H9 (cell line): ENCODE measurements at regions not wholly inside any gene's neighbourhood (a gene's known extent, or its start where the extent isn't known, plus 50 kb on each side); places are given as distances from the start of the nearest gene placed in this dataset.

ENCODE experiments used
- DNase-seq: peaks from one replicate; pipeline ENCODE4 v3.0.0-alpha.2; 2017
- H2AFZ ChIP-seq: one replicate; pipeline ENCODE4 v1.6.1; 2013; ENCODE audit warnings: mild to moderate bottlenecking, low read length, control low read depth, moderate library complexity
- H2AK5ac ChIP-seq: 2 replicates; pipeline ENCODE4 v1.6.1; 2013; ENCODE audit warnings: low read length, control low read depth, mixed read lengths; ENCODE audit not compliant: insufficient read length
- H2BK120ac ChIP-seq: one replicate; pipeline ENCODE4 v1.6.1; 2013; ENCODE audit warnings: low read depth, mild to moderate bottlenecking, low read length, control low read depth, inconsistent platforms; ENCODE audit not compliant: poor library complexity, severe bottlenecking
- H2BK12ac ChIP-seq: 2 replicates; pipeline ENCODE4 v1.6.1; 2013; ENCODE audit warnings: low read length, control low read depth, mixed read lengths, low read depth; ENCODE audit not compliant: insufficient read length
- H2BK15ac ChIP-seq: 2 replicates; pipeline ENCODE4 v1.6.1; 2013; ENCODE audit warnings: low read depth, low read length, control low read depth
- H2BK20ac ChIP-seq: one replicate; pipeline ENCODE4 v1.6.1; 2013; ENCODE audit warnings: low read depth, mild to moderate bottlenecking, low read length, control low read depth, inconsistent platforms; ENCODE audit not compliant: poor library complexity, severe bottlenecking
- H2BK5ac ChIP-seq: 2 replicates; pipeline ENCODE4 v1.6.1; 2013; ENCODE audit warnings: low read length, control low read depth, mixed read lengths; ENCODE audit not compliant: insufficient read length
- H3K14ac ChIP-seq: 2 replicates; pipeline ENCODE4 v1.6.1; 2013; ENCODE audit warnings: low read length, control low read depth; ENCODE audit not compliant: insufficient read depth
- H3K18ac ChIP-seq: 2 replicates; pipeline ENCODE4 v1.6.1; 2013; ENCODE audit warnings: low read depth, mild to moderate bottlenecking, mixed read lengths, low read length, control low read depth; ENCODE audit not compliant: insufficient read length
- H3K23ac ChIP-seq: 2 replicates; pipeline ENCODE4 v1.6.1; 2013; ENCODE audit warnings: low read length, control low read depth, mixed read lengths, low read depth; ENCODE audit not compliant: insufficient read length
- H3K23me2 ChIP-seq: 2 replicates; pipeline ENCODE4 v1.6.1; 2013; ENCODE audit warnings: low read depth, mild to moderate bottlenecking, mixed read lengths, low read length, control low read depth; ENCODE audit not compliant: insufficient read length, poor library complexity, severe bottlenecking
- H3K27ac ChIP-seq: 2 replicates; pipeline ENCODE4 v1.5.1; 2013; ENCODE audit warnings: low read length, control low read depth, mixed read lengths, low read depth; ENCODE audit not compliant: insufficient read length
- H3K27me3 ChIP-seq: 2 replicates; pipeline ENCODE4 v1.6.1; 2013; ENCODE audit warnings: low read length, control low read depth, inconsistent platforms; ENCODE audit not compliant: insufficient read depth
- H3K4ac ChIP-seq: 2 replicates; pipeline ENCODE4 v1.6.1; 2013; ENCODE audit warnings: low read depth, mild to moderate bottlenecking, control low read depth, inconsistent platforms, low read length, moderate library complexity
- H3K4me1 ChIP-seq: 2 replicates; pipeline ENCODE4 v1.6.1; 2013; ENCODE audit warnings: low read length, control low read depth, inconsistent platforms; ENCODE audit not compliant: insufficient read depth
- H3K4me2 ChIP-seq: 2 replicates; pipeline ENCODE4 v1.6.1; 2013; ENCODE audit warnings: low read length, control low read depth, mixed read lengths; ENCODE audit not compliant: insufficient read length, insufficient read depth
- H3K56ac ChIP-seq: 2 replicates; pipeline ENCODE4 v1.6.1; 2013; ENCODE audit warnings: low read depth, mild to moderate bottlenecking, mixed read lengths, low read length, control low read depth; ENCODE audit not compliant: insufficient read length
- H3K79me1 ChIP-seq: 2 replicates; pipeline ENCODE4 v1.6.1; 2013; ENCODE audit warnings: low read depth, mild to moderate bottlenecking, moderate library complexity, low read length, control low read depth, inconsistent platforms; ENCODE audit not compliant: insufficient read depth, poor library complexity, severe bottlenecking
- H3K79me2 ChIP-seq: 2 replicates; pipeline ENCODE4 v1.6.1; 2013; ENCODE audit warnings: low read length, control low read depth, inconsistent platforms; ENCODE audit not compliant: insufficient read depth
- H3K9ac ChIP-seq: 2 replicates; pipeline ENCODE4 v1.6.1; 2013; ENCODE audit warnings: low read length, control low read depth, mixed read lengths; ENCODE audit not compliant: insufficient read length; ENCODE audit errors: extremely low read depth
- H3K9me3 ChIP-seq: one replicate; pipeline ENCODE4 v1.6.1; 2013; ENCODE audit warnings: low read depth, low read length, inconsistent platforms; ENCODE audit not compliant: control insufficient read depth
- H3T11ph ChIP-seq: one replicate; pipeline ENCODE4 v1.6.1; 2013; ENCODE audit warnings: mild to moderate bottlenecking, low read length, control low read depth, inconsistent platforms
- H4K20me1 ChIP-seq: one replicate; pipeline ENCODE4 v1.6.1; 2013; ENCODE audit not compliant: control insufficient read depth, insufficient read length, insufficient read depth
- H4K5ac ChIP-seq: 2 replicates; pipeline ENCODE4 v1.6.1; 2013; ENCODE audit warnings: low read depth, mild to moderate bottlenecking, mixed read lengths, low read length, control low read depth; ENCODE audit not compliant: insufficient read length
- H4K8ac ChIP-seq: replicated peaks from 2 replicates; pipeline ENCODE4 v1.6.1; 2013; ENCODE audit warnings: low read length, control low read depth, mixed read lengths, low read depth; ENCODE audit not compliant: insufficient read length
- H4K91ac ChIP-seq: 2 replicates; pipeline ENCODE4 v1.6.1; 2013; ENCODE audit warnings: low read depth, mild to moderate bottlenecking, moderate library complexity, mixed read lengths, low read length, control low read depth; ENCODE audit not compliant: insufficient read length
- H3K27ac Mint-ChIP-seq, 3 experiments: 2 replicates in 2 of 3; 3 replicates in 1 of 3; pipeline ENCODE4 v1.8.0; 2020 to 2021; ENCODE audit warnings: mixed read lengths in 3 of 3, mild to moderate bottlenecking in 1 of 3, moderate library complexity in 1 of 3
- H3K27me3 Mint-ChIP-seq: 2 replicates; pipeline ENCODE4 v1.8.0; 2021; ENCODE audit warnings: low read depth, mild to moderate bottlenecking, moderate library complexity, mixed read lengths
- H3K36me3 Mint-ChIP-seq, 3 experiments: 2 replicates in 2 of 3; 3 replicates in 1 of 3; pipeline ENCODE4 v1.8.0; 2020 to 2021; ENCODE audit warnings: low read depth in 3 of 3, mixed read lengths in 3 of 3; ENCODE audit not compliant: insufficient read depth in 1 of 3
- H3K4me1 Mint-ChIP-seq, 2 experiments: 2 replicates each; pipeline ENCODE4 v1.8.0; 2020; ENCODE audit warnings: mixed read lengths in 2 of 2
- H3K4me3 Mint-ChIP-seq, 2 experiments: 2 replicates in 1 of 2; 3 replicates in 1 of 2; pipeline ENCODE4 v1.8.0; 2020 to 2021; ENCODE audit warnings: mild to moderate bottlenecking in 2 of 2, mixed read lengths in 2 of 2, moderate library complexity in 1 of 2
- H3K9me3 Mint-ChIP-seq, 2 experiments: 2 replicates in 1 of 2; 3 replicates in 1 of 2; pipeline ENCODE4 v1.8.0; 2020; ENCODE audit warnings: mild to moderate bottlenecking in 2 of 2, mixed read lengths in 2 of 2, moderate library complexity in 1 of 2
- CTCF ChIP-seq: fragments of 200-600 bp; sonication (generic); conservative IDR thresholded peaks from 3 replicates; pipeline ENCODE4 v1.8.0; 2021; ENCODE audit warnings: antibody characterized with exemption, mild to moderate bottlenecking
- WGBS: extraction: QIAGEN DNeasy Blood & Tissue Kit; methylation state at CpG from one replicate; pipeline ENCODE4 v1.1.7; 2013; ENCODE audit warnings: missing lambda C conversion rate, low lambda C conversion rate, mixed read lengths; ENCODE audit not compliant: insufficient read length; ENCODE audit errors: extremely low coverage; 5-methylcytosine and 5-hydroxymethylcytosine counted together

GRCh38 chr5:78705826-78706225 lies 57.3 kb upstream of the LHFPL2 start:
- Mint-ChIP-seq H3K4me1 (peaks cover 6 to 7% of the 10 kb centered on the region in 2 experiments; a peak in 3 of 4 replicates), H3K9me3 (peaks cover 13 to 19% of the 10 kb centered on the region in 2 experiments), H3K36me3 (peaks cover 4 to 13% (median 9%) of the 10 kb centered on the region in 3 experiments; a peak in 6 of 7 replicates), H3K27me3 (no peaks in the 10 kb centered on the region), H3K4me3 (no peak overlapping the region), H3K27ac (no peak overlapping the region)
- no peak overlapping the region for H3K4ac ChIP-seq
- no peak overlapping the region for H3K27ac ChIP-seq
- H3K79me2 ChIP-seq, result no peaks in the 10 kb centered on the region
- no peak overlapping the region for H4K8ac ChIP-seq
- no peak overlapping the region for H2AFZ ChIP-seq
- H3K14ac ChIP-seq, result no peak overlapping the region
- H3K4me2 ChIP-seq, result no peak overlapping the region
- H3K18ac ChIP-seq, result no peak overlapping the region
- no peaks in the 10 kb centered on the region for H3K23me2 ChIP-seq
- H2BK120ac ChIP-seq, result no peak overlapping the region
- no peak overlapping the region for H2BK20ac ChIP-seq
- no peak overlapping the region for H3T11ph ChIP-seq
- H3K23ac ChIP-seq, result no peak overlapping the region
- no peak overlapping the region for H4K5ac ChIP-seq
- H2AK5ac ChIP-seq, result no peak overlapping the region
- no peak overlapping the region for H4K91ac ChIP-seq
- no peak overlapping the region for H2BK15ac ChIP-seq
- H4K20me1 ChIP-seq, result no peaks in the 10 kb centered on the region
- no peaks in the 10 kb centered on the region for H3K9me3 ChIP-seq
- no CpG with 5 or more reads among the region's 3 CpGs for WGBS
- DNase-seq, result no peak
- H3K56ac ChIP-seq, result no peak overlapping the region
- TF ChIP-seq CTCF, result no peak
- no peaks in the 10 kb centered on the region for H3K27me3 ChIP-seq
- no peaks in the 10 kb centered on the region for H3K79me1 ChIP-seq
- H2BK5ac ChIP-seq, result no peak overlapping the region
- H3K4me1 ChIP-seq, result no peaks in the 10 kb centered on the region
- no peak overlapping the region for H3K9ac ChIP-seq
- no peak overlapping the region for H2BK12ac ChIP-seq
